ENCODE measurements at regions not wholly inside any gene's neighbourhood (a gene's known extent, or its start where the extent isn't known, plus 50 kb on each side); places are given as distances from the start of the nearest gene placed in this dataset.
"Not testable (repeated sequence)": the region's sequence is repeated elsewhere in the genome, so short reads cannot be mapped to it uniquely, and the experiment has no call there.

DNA sequence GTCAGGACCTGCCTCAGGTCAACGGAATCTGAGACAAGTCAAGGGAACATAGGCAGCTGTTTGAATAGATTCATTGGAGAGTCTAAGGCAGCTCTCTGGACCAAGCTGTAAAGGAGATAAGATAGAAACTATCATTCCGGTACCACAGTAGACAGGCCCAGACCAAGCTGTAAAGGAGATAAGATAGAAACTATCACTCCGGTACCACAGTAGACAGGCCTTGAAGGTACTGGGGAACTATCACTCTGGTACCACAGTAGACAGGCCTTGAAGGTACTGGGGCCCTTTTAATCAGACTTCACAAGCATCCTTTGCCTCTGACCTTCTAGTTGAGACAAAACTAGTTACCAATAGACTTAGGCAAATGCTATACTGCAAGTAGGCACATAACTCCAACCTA is 346.1 kb downstream of the DCDC2C start:
- DNase-seq = no peak

- no peak for DNase-seq
Measured at GRCh38 chr2:4053769-4054493, 350.6 kb downstream of the DCDC2C start.

- DNase-seq = no peak
Measured at GRCh38 chr2:4066217-4066616, 362.8 kb downstream of the DCDC2C start.

DNA sequence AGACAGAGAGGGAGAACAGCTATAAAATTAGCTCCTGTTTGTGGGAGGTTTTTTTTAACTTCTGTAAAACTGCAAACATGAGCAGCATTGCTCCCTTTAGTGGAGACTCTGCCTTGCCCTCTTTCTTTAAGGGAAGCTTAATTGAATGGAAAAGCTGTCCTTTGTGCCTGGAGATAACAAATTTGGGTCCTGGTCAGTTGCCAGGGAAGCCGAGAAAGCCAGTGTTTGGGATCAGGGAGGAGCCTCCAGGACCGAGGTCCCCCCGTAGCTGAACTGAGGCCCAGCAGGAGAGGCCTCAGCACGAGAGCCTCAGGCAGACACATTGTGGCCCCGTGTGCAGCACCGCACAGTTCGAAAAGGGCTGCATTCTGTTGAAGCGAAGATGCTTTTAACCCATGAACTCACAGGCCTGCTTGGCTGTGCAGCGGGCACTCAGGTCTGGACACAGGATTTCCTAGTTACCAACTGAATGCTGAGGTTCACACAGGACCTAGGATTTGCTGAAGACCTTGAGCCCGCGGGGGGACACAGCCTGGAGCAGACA is 369.7 kb downstream of the DCDC2C start:
- no peak for DNase-seq

GRCh38 chr2:4077017-4077416 is 373.6 kb downstream of the DCDC2C start:
- DNase-seq = no peak

DNA sequence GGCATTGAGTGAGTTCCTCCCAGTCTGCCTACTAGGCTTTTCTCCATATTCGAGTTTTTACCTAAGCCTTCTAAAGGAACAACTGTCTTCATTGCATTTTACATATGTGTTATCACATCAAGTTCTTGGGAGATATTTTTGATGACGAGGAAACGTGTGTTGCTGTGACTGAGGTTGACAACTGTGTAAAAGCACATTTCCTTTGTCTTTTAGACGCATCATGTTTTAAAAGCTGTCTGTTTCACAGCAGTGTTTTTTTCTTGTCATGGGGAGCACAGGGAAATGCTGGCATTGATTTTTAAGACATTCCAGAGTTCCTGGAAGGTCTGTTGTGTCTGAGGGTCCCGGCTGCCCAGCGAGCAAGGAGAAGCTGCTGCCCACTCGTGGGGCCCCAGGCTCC is 381.8 kb downstream of the DCDC2C start:
- DNase-seq = no peak

- no peak for DNase-seq
Measured at GRCh38 chr2:4090668-4091630, 387.6 kb downstream of the DCDC2C start.

GRCh38 chr2:4091869-4092268 is 388.5 kb downstream of the DCDC2C start:
- no peak for DNase-seq

- DNase-seq = no peak
Measured at GRCh38 chr2:4094743-4095142, 391.4 kb downstream of the DCDC2C start.

GRCh38 chr2:4096978-4097766 is 393.8 kb downstream of the DCDC2C start:
- no peak for DNase-seq

DNA sequence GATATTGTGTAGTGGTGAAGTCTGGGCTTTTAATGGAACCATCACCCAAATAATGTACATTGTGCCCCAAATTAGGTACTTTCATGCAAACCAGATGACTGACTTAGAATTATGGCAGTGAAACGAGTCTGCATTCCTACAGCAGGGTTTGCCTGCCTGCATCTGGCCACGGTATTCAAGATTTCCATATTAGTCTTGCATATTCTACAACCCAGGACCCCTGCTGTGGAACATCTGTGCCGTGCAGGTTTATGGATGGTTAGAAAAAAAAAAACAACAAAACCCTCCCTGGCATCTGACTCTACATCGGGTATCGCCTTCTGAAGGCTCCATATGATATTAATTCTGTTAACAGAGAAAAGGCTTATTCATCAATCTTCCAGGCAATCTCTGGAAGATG is 394.8 kb downstream of the DCDC2C start:
- DNase-seq = no peak

DNA sequence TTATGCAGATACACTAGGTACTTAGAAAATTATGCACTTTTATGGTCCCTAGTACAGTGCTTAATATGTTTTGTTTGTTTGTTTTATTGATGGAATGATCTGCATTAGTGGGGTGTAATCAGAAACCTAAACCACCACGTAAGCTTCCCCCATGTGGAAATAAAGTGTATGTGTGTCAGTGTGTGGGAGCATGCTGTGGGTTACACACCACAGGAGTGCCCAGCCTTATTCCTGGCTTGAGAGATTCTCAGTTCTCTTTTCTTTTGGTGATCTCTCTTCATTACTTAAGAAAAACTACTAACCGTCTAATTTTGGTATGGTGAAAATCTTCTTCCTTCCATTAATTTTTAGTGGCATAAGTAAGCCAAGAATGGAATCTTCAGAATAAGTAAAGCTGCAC is 398.6 kb downstream of the DCDC2C start:
- DNase-seq = no peak

DNA sequence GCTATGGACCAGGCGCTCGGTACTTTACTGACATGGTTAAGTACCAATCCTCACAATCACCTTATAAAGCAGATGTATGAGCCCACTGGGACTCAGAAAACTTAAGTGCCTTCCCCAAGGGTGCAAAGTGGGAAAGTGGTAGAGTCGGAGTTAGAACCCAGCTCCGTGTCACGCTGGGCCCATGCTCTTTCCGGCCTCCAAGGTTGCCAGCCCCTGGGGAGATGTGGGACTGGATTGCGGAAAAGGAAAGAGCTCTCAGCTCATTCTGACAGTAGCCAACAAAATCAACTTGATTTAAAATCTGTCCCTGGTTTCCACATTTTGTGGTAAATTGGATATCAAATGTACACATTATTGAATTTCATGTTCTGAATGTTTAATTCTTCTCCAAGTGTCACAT is 403.8 kb downstream of the DCDC2C start:
- DNase-seq = no peak

DNA sequence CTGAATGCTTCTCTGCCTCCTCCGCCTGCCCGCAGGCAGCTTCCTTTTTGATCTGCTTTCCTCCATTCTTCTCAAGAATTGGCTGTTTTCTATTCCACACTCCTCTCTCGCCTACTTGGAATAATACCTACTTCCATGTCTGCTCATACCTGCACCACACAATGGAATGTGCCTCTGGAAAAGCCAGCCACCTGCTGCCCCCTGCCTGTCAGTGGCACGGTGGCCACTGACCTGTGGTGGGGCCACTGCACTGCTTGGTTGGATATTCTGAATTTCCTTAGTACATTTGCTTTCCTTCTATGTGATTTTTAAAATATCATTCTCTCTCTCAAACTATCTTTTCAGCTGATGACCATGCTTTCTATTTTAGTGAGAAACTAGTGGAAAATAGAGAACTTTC is 406.9 kb downstream of the DCDC2C start:
- DNase-seq = no peak

DNA sequence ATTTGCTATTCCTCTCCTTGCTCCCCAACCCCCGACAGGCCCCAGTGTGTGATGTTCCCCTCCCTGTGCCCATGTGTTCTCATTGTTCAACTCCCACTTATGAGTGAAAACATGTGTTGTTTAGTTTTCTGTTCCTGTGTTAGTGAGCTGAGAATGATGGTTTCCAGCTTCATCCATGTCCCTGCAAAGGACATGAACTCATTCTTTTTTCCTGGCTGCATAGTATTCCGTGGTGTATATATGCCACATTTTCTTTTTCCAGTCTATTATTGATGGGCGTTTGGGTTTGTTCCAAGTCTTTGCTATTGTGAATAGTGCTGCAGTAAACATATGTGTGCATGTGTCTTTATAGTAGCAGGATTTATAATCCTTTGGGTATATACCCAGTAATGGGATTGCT is 412.1 kb downstream of the DCDC2C start:
- DNase-seq = not testable (repeated sequence)

- no peak for DNase-seq
Measured at GRCh38 chr2:4122726-4123125, 419.4 kb downstream of the DCDC2C start.

GRCh38 chr2:4130651-4131050 is 427.3 kb downstream of the DCDC2C start:
- DNase-seq = no peak

- no peak for DNase-seq
Measured at GRCh38 chr2:4134551-4135550, 431.5 kb downstream of the DCDC2C start.

- no peak for DNase-seq
Measured at GRCh38 chr2:4135765-4136164, 432.4 kb downstream of the DCDC2C start.

GRCh38 chr2:4139316-4139715 is 435.9 kb downstream of the DCDC2C start:
- no peak for DNase-seq

DNA sequence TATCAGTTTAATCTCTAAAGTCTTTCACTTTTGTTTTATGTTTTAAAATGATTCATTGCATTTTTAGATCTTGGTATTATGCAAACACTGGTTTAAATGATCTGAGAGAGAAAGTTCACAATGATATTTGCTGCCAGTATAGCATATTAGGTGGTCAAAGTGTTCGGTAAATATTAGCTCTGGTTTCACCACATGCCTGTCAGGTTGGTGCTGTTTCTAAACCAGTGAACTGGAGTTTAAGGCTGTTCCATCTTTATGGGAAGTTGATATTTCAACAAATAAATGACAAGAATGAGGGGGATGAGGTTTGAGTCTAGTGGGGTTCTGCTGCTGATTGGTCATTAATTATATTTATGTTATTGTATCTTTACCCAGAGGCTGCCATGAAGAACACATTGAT is 436.4 kb downstream of the DCDC2C start:
- DNase-seq = no peak
